ENCODE measurements at regions not wholly inside any gene's neighbourhood (a gene's known extent, or its start where the extent isn't known, plus 50 kb on each side); places are given as distances from the start of the nearest gene placed in this dataset.

GRCh38 chr3:72698154-72698917 lies 149.9 kb downstream of the SHQ1 start:
- DNase-seq = no peak

- DNase-seq = no peak
Observed at GRCh38 chr3:72697717-72698116, 150.5 kb downstream of the SHQ1 start.

- no peak for DNase-seq
Observed at GRCh38 chr3:72696815-72697214, 151.4 kb downstream of the SHQ1 start.

GRCh38 chr3:72694398-72694797 lies 153.8 kb downstream of the SHQ1 start:
- DNase-seq = no peak

- no peak for DNase-seq
Observed at GRCh38 chr3:72692990-72693389, 155.3 kb downstream of the SHQ1 start.

GRCh38 chr3:72690629-72691028 lies 157.6 kb downstream of the SHQ1 start:
- no peak for DNase-seq

- DNase-seq = no peak
Observed at GRCh38 chr3:72682936-72683452, 165.3 kb downstream of the SHQ1 start.

- DNase-seq = no peak
Observed at GRCh38 chr3:72681598-72681997, 166.6 kb downstream of the SHQ1 start.

- no peak for DNase-seq
Observed at GRCh38 chr3:72680766-72681165, 167.5 kb downstream of the SHQ1 start.

- no peak for DNase-seq
Observed at GRCh38 chr3:72679540-72680198, 168.6 kb downstream of the SHQ1 start.

- no peak for DNase-seq
Observed at GRCh38 chr3:72678867-72679266, 169.4 kb downstream of the SHQ1 start.

- no peak for DNase-seq
Observed at GRCh38 chr3:72678380-72678779, 169.9 kb downstream of the SHQ1 start.

GRCh38 chr3:72675243-72675642 lies 173.0 kb downstream of the SHQ1 start:
- peak; percentile 62 to 63 for DNase-seq

- no peak for DNase-seq
Observed at GRCh38 chr3:72673011-72673771, 175.1 kb downstream of the SHQ1 start.

- no peak for DNase-seq
Observed at GRCh38 chr3:72669224-72669623, 179.0 kb downstream of the SHQ1 start.

GRCh38 chr3:72666447-72666755 lies 181.8 kb downstream of the SHQ1 start:
- DNase-seq = no peak

- peak in 1 of 2 donors; percentile 71 for DNase-seq
Observed at GRCh38 chr3:72665701-72666446, 182.4 kb downstream of the SHQ1 start.

GRCh38 chr3:72665103-72665502 lies 183.1 kb downstream of the SHQ1 start:
- DNase-seq = no peak

- DNase-seq = no peak
Observed at GRCh38 chr3:72664184-72664975, 183.9 kb downstream of the SHQ1 start.

GRCh38 chr3:72663429-72663828 lies 184.8 kb downstream of the SHQ1 start:
- no peak for DNase-seq

GRCh38 chr3:72661115-72661457 lies 187.2 kb downstream of the SHQ1 start:
- DNase-seq = no peak
